HEK293T (cell line): ENCODE measurements at regions not wholly inside any gene's neighbourhood (a gene's known extent, or its start where the extent isn't known, plus 50 kb on each side); places are given as distances from the start of the nearest gene placed in this dataset.

ENCODE experiments used
- BHLHE40 ChIP-seq: fragments of 450-650 bp; IDR thresholded peaks from 2 replicates; pipeline ENCODE4 v1.6.1; 2016; ENCODE audit warnings: mild to moderate bottlenecking, moderate library complexity, borderline replicate concordance
- CTBP1 ChIP-seq: fragments of 450-650 bp; IDR thresholded peaks from 2 replicates; pipeline ENCODE4 v1.6.1; 2016; ENCODE audit warnings: borderline replicate concordance
- FOXA1 ChIP-seq: fragments of 450-650 bp; IDR thresholded peaks from 2 replicates; pipeline ENCODE4 v1.6.1; 2016; ENCODE audit warnings: mild to moderate bottlenecking
- FOXK2 ChIP-seq: fragments of 450-650 bp; IDR thresholded peaks from 2 replicates; pipeline ENCODE4 v1.6.1; 2016; ENCODE audit warnings: mild to moderate bottlenecking
- SP1 ChIP-seq: fragments of 450-650 bp; IDR thresholded peaks from 2 replicates; pipeline ENCODE4 v1.6.1; 2017
- TARDBP ChIP-seq: fragments of 450-650 bp; IDR thresholded peaks from 2 replicates; pipeline ENCODE4 v1.6.1; 2016

- TF ChIP-seq TARDBP (no peak), BHLHE40 (no peak), FOXK2 (no peak), FOXA1 (no peak), CTBP1 (no peak), SP1 (no peak)
These were observed 1002.0 kb downstream of the REEP3 start for GRCh38 chr10:64523065-64523759.
